Erythroblast (primary cell): ENCODE measurements at regions not wholly inside any gene's neighbourhood (a gene's known extent, or its start where the extent isn't known, plus 50 kb on each side); places are given as distances from the start of the nearest gene placed in this dataset.

Experiments used
- DNase-seq, 2 experiments: peaks; one replicate each; lab custom pipeline; 2025; lab: John Stamatoyannopoulos, UW
- GATA1 ChIP-seq: IDR thresholded peaks from 2 replicates; pipeline ENCODE4 v1.6.1; 2011; ENCODE audit warnings: low read depth, mild to moderate bottlenecking, control low read depth, low read length, moderate library complexity
- POLR2A ChIP-seq: IDR thresholded peaks from 2 replicates; pipeline ENCODE4 v1.6.1; 2011; ENCODE audit warnings: mild to moderate bottlenecking, low read length

DNA sequence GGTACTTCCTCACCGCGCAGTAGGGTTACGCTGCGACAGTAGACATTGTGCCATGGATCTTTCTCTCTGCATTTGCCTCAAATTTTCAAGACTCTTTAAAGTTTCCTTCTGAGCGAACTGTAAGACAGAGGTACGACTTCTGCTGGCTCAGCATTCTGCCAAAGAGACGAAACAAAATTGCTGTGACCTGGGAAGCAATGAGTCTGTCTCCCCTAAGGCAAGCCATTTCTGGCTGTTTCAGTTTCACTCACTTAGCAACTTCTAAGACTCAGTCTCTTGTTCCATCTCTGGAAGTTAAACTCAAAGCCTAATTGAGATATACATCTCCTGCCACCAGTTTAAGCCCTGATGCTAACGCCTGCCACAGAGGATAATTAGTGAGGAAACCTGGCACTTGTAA, 510.9 kb upstream of the DAB1 start:
- DNase-seq: no peak
- TF ChIP-seq GATA1 (no peak), POLR2A (no peak)

DNA sequence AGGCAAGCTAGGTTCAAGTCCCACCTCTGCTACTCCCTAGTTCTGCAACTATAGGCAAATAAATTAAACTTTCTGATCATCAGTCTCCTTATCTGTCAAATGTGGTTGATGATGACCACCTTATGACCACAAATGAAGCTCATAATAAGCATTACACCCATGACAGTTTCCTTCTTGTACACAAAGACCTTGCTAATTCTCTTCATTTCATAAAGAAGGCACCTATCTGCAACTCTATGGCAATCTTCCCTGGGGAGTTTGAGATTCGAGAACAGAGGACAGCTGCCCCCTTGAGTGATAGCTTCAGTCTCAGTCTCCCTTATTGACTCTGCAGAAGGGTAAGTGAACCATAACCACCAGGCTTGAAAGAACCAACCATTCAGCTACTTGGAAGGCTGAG, 503.1 kb upstream of the DAB1 start:
- DNase-seq: no peak
- TF ChIP-seq GATA1 (no peak), POLR2A (no peak)

GRCh38 chr1:57926025-57926552, 502.2 kb upstream of the DAB1 start:
- no peak for DNase-seq

GRCh38 chr1:57925226-57925625, 501.4 kb upstream of the DAB1 start:
- no peak for DNase-seq
- TF ChIP-seq GATA1: no peak
- no peak for TF ChIP-seq POLR2A

More at GRCh38 chr1:57926025-57926552, 502.2 kb upstream of the DAB1 start:
- TF ChIP-seq GATA1: no peak
- TF ChIP-seq POLR2A: no peak

GRCh38 chr1:57922130-57922529, 498.3 kb upstream of the DAB1 start:
- no peak for DNase-seq

DNA sequence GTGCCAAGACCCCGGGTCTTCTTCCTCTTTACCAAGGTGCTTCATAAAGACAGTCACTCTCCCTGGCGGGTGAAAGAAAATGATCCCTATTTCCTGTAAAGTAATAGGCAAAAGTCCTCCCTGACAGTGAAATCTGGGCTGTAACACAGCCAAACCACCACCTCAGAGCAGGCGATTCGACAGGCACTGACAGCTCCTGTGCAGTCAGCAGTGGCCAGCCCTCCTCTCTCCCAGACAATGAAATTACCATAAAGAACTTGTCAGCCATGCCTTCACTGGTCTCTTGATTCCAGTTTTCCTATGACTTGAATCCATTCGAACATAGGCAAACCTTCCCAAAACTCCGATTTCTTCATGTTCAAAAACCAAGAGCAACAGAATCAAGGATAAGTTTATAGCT, 492.2 kb upstream of the DAB1 start:
- TF ChIP-seq GATA1: no peak
- TF ChIP-seq POLR2A: no peak
- DNase-seq: no peak

More at GRCh38 chr1:57922130-57922529, 498.3 kb upstream of the DAB1 start:
- TF ChIP-seq GATA1 (no peak), POLR2A (no peak)

DNA sequence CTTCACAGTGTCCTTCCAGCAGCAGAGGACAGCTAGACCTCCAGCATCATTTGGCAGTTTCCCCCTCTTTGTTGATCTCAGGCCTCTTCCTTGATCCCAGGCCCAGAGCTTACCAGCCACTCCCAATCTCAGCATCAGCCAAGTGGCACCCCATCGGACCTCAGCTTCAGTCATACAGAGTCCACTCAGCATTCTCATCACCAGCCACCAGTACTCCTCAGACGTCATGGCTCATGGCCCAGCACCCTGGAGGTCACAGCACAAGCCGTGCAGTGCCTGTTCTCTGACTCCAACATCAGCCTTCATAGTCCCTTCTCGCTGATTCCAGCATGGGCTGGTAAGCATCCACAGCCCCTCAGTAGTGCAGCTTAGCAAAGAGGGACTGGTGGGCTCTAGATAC, 487.6 kb upstream of the DAB1 start:
- no peak for TF ChIP-seq POLR2A
- no peak for TF ChIP-seq GATA1
- DNase-seq: no peak

DNA sequence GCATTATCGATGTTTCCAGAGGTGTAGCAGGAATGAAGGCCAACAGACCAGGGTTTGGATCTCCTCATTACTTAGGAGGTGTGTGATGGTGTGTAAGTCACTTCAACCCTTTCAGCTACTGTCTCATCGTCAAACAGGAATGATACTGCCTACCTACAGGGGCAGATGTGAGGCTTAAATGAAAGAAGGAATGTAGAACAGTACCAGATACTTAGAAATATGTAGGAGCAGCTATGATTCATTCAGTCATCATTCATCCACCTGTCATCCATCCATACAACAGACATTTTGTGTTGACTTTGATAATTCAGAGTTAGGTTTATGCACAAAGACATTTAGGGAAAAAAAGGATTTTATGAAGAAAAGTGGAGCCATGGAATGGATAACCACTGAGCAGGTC, 486.9 kb upstream of the DAB1 start:
- DNase-seq: no peak
- no peak for TF ChIP-seq GATA1
- TF ChIP-seq POLR2A: no peak

- DNase-seq: no peak
These were observed 486.4 kb upstream of the DAB1 start for GRCh38 chr1:57910305-57910704.

GRCh38 chr1:57908147-57908890, 484.5 kb upstream of the DAB1 start:
- no peak for TF ChIP-seq POLR2A
- TF ChIP-seq GATA1: no peak
- no peak for DNase-seq

More at GRCh38 chr1:57910305-57910704, 486.4 kb upstream of the DAB1 start:
- TF ChIP-seq POLR2A (no peak), GATA1 (no peak)

- DNase-seq: no peak
- no peak for TF ChIP-seq POLR2A
- no peak for TF ChIP-seq GATA1
These were observed 477.5 kb upstream of the DAB1 start for GRCh38 chr1:57901208-57901919.

- TF ChIP-seq GATA1: no peak
- no peak for TF ChIP-seq POLR2A
- DNase-seq: no peak
These were observed 474.7 kb upstream of the DAB1 start for GRCh38 chr1:57898531-57898930.

GRCh38 chr1:57897581-57897980, 473.7 kb upstream of the DAB1 start:
- DNase-seq: no peak
- TF ChIP-seq GATA1: no peak

- TF ChIP-seq GATA1 (no peak), POLR2A (no peak)
- no peak for DNase-seq
These were observed 470.5 kb upstream of the DAB1 start for GRCh38 chr1:57894315-57894714.

DNA sequence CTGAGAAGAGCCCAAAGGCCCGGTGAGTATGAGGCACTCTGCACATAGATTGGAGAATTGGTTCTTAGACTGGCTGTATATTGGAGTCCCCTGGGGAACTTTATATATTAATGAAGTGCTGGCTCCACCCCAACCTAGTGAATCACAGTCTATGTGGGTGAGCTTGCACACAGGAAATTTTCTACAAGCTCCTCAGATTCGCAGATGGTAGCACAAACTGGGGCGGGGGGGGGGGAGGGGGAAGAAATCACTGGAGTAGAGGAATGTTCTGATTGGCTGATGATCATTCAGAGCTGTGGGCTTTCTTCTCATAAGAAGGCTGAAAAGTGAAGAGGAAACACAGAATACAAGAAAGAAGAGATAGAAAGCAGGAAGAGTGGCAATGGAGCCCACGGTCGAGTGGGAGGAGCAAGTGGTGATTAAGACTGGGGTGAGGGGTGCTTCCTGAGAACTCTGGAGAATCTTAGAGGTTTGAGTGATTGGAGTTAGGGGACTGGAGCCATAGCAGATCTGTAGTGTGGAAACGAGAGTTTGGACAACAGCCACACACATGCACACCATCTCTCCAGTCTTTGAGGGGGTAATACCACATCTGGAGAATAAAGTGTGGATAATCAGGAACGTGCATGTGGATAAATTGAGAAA, 465.9 kb upstream of the DAB1 start:
- DNase-seq: no peak
- TF ChIP-seq POLR2A: no peak
- TF ChIP-seq GATA1: no peak
